HEK293 (cell line): ENCODE measurements at regions not wholly inside any gene's neighbourhood (a gene's known extent, or its start where the extent isn't known, plus 50 kb on each side); places are given as distances from the start of the nearest gene placed in this dataset.

Source experiments
- CTCF ChIP-seq: fragments of 450-650 bp; formaldehyde crosslinking; IDR thresholded peaks from 2 replicates; pipeline ENCODE4 v1.5.1; 2016; ENCODE audit warnings: missing biosample characterization, missing genetic modification characterization
- KLF17 ChIP-seq: fragments of 450-650 bp; formaldehyde crosslinking; IDR thresholded peaks from 2 replicates; pipeline ENCODE4 v1.5.1; 2016; ENCODE audit warnings: missing biosample characterization, missing genetic modification characterization
- PATZ1 ChIP-seq: fragments of 450-650 bp; formaldehyde crosslinking; IDR thresholded peaks from 2 replicates; pipeline ENCODE4 v1.5.1; 2016; ENCODE audit warnings: missing biosample characterization, missing genetic modification characterization
- REST ChIP-seq: fragments of 450-650 bp; formaldehyde crosslinking; IDR thresholded peaks from 2 replicates; pipeline ENCODE4 v1.5.1; 2016; ENCODE audit warnings: missing biosample characterization, missing genetic modification characterization
- SETDB1 ChIP-seq: IDR thresholded peaks from one replicate; pipeline ENCODE4 v1.6.1; 2017; ENCODE audit warnings: mild to moderate bottlenecking, low read length, moderate library complexity, mixed read lengths; ENCODE audit not compliant: insufficient read length
- ZFP3 ChIP-seq: fragments of 450-650 bp; formaldehyde crosslinking; IDR thresholded peaks from 2 replicates; pipeline ENCODE4 v1.5.1; 2016; ENCODE audit warnings: low read depth, missing biosample characterization, missing genetic modification characterization
- ZNF148 ChIP-seq: fragments of 450-650 bp; formaldehyde crosslinking; IDR thresholded peaks from 2 replicates; pipeline ENCODE4 v1.5.0; 2017; ENCODE audit warnings: missing biosample characterization, missing genetic modification characterization, borderline replicate concordance
- ZNF354C ChIP-seq: fragments of 450-650 bp; formaldehyde crosslinking; IDR thresholded peaks from 2 replicates; pipeline ENCODE4 v1.5.1; 2016; ENCODE audit warnings: missing biosample characterization, missing genetic modification characterization, low read depth, borderline replicate concordance
- ZNF560 ChIP-seq: fragments of 450-650 bp; formaldehyde crosslinking; IDR thresholded peaks from 2 replicates; pipeline ENCODE4 v1.5.1; 2017; ENCODE audit warnings: missing biosample characterization, missing genetic modification characterization, borderline replicate concordance
- ZNF654 ChIP-seq: fragments of 450-650 bp; formaldehyde crosslinking; IDR thresholded peaks from 2 replicates; pipeline ENCODE4 v1.5.1; 2016; ENCODE audit warnings: low read depth, missing biosample characterization, missing genetic modification characterization
- ZNF704 ChIP-seq: fragments of 450-650 bp; formaldehyde crosslinking; IDR thresholded peaks from 2 replicates; pipeline ENCODE4 v1.5.1; 2016; ENCODE audit warnings: missing biosample characterization, missing genetic modification characterization
- ZNF792 ChIP-seq: fragments of 450-650 bp; formaldehyde crosslinking; IDR thresholded peaks from 2 replicates; pipeline ENCODE4 v1.5.1; 2016; ENCODE audit warnings: missing biosample characterization, missing genetic modification characterization

- TF ChIP-seq ZNF148 (tag by site-specific recombination) (no peak), ZNF704 (tag by site-specific recombination) (no peak), REST (tag by site-specific recombination) (no peak), ZFP3 (no peak), ZNF560 (tag by site-specific recombination) (no peak), ZNF654 (tag by site-specific recombination) (no peak), ZNF792 (tag by site-specific recombination) (no peak), SETDB1 (no peak), KLF17 (tag by site-specific recombination) (no peak), ZNF354C (tag by site-specific recombination) (no peak), PATZ1 (tag by site-specific recombination) (no peak), CTCF (no peak)
Measured at GRCh38 chr17:73740370-73740769, 96.1 kb upstream of the SDK2 start.
